ENCODE measurements at regions not wholly inside any gene's neighbourhood (a gene's known extent, or its start where the extent isn't known, plus 50 kb on each side); places are given as distances from the start of the nearest gene placed in this dataset.

DNA sequence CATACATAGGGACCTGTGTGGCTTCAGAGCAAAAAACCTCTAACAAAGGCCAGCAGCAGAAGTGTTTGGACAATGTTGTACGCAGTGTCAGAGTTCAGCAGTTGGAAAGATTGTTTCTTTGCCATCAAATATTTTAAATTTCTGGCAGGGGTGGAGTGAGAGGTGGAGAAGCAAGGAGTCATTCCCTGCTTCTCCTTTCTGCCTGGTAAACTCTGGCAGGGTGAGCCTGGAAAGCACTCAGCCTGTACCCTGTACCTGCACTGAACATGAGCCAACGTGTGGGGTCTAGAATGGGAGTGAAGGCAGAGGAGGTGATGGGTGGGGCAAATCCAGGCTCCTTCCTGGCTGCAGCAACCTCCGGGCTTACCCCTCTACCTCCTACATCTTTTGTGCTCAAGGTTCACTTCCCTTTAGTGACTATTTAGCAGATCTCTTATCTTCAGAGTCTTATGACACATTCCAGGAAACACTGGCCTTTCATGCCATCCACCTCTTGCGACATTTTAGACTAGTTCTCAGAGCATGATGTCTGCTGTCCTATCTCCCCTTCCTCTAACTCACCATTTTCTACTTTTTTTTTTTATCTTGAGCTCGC, 445.0 kb upstream of the PIK3R1 start:
- no peak overlapping the region for H3K27ac ChIP-seq (ENCODE audit: low read depth, low read length)
- intact Hi-C loops (cut with micrococcal nuclease) = no loop called here
- RAD21 ChIA-PET (ENCODE audit: low non-redundant PET in 1 of 2, low total read pairs in 2 of 2, uncharacterized antibody in 2 of 2, unreplicated experiment in 2 of 2) = no interaction called here
- no peak overlapping the region for H3K4me3 ChIP-seq (replicated peaks in 1 of 2; ENCODE audit: low read depth in 1 of 2, low read length in 2 of 2)
- no peak overlapping the region for H2AFZ ChIP-seq (ENCODE audit: low read depth, low read length, poor library complexity, severe bottlenecking)
- no TSS peak for BruUV-seq (replicated peaks)
- no peak overlapping the region for H3K4me2 ChIP-seq (ENCODE audit: low read length)
- 0 out of 2 replicates have a peak, but pooled peaks cover 4% of the 10 kb centered on the region for H3K27me3 ChIP-seq (ENCODE audit: insufficient read depth, low read length)
- no peak for ATAC-seq
- DNase-seq (ENCODE audit: low read depth, low spot score) = no peak
- no peaks in the 10 kb centered on the region for H3K36me3 ChIP-seq (ENCODE audit: control insufficient read depth in 1 of 2, insufficient read depth in 2 of 2, low read length in 2 of 2)
- no peaks in the 10 kb centered on the region for H4K20me1 ChIP-seq (ENCODE audit: insufficient read depth)
- no peak overlapping the region for H3K9ac ChIP-seq (ENCODE audit: low read length)
- POLR2A ChIA-PET = interaction anchor here (1.0 to 1.7 kb wide), 2 partner anchors 444 to 446 kb away, joined by 3 to 5 read pairs; no protein-coding TSS in a partner anchor
- H3K4me1 ChIP-seq (ENCODE audit: control insufficient read depth in 1 of 2, insufficient read depth in 2 of 2, low read length in 2 of 2) = peaks cover 8 to 15% of the 10 kb centered on the region in 2 experiments; a peak in 3 of 4 replicates
- CTCF ChIA-PET = no interaction called here
- H3K79me2 ChIP-seq (ENCODE audit: insufficient read depth, low read length) = no peaks in the 10 kb centered on the region
- no peaks in the 10 kb centered on the region for H3K9me3 ChIP-seq (ENCODE audit: control insufficient read depth in 1 of 2, insufficient read depth in 1 of 2, low read depth in 1 of 2, low read length in 2 of 2)
- H3K9me2 ChIP-seq (ENCODE audit: insufficient read depth) = no peaks in the 10 kb centered on the region
- TF ChIP-seq, protein P1, sequence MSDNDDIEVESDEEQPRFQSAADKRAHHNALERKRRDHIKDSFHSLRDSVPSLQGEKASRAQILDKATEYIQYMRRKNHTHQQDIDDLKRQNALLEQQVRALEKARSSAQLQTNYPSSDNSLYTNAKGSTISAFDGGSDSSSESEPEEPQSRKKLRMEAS (IDR thresholded peaks at IDR 0.05) = no peak
- peak; percentile 40 for TF ChIP-seq TCF7L2 (IDR thresholded peaks at IDR 0.05; ENCODE audit: borderline replicate concordance, extremely low read depth, insufficient read depth, insufficient read length)

DNA sequence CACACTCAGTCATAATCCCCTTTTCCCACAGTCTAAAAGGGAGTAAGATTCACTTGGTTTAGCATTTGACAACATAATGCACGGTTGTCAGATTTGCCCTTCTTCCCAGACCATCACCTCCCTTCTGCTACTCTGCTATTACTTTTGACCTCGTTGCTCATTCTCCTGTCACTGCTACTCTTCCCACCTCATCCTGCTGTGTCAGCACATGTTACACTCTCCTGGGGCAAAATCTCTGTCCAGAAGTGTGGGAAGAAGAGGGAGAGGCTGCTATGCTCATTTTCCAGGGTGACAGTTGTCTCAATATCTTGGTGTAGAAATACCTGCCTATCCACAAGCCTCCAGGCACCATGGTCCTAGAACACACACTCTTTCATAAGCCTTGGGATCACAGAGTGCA, 449.9 kb upstream of the PIK3R1 start:
- no peak overlapping the region for H3K9ac ChIP-seq (ENCODE audit: low read length)
- intact Hi-C loops (cut with micrococcal nuclease) = no loop called here
- peaks cover 0 to 4% of the 10 kb centered on the region in 2 experiments; a peak in 1 of 4 replicates for H3K4me1 ChIP-seq (ENCODE audit: control insufficient read depth in 1 of 2, insufficient read depth in 2 of 2, low read length in 2 of 2)
- H3K27ac ChIP-seq (ENCODE audit: low read depth, low read length) = no peak overlapping the region
- RAD21 ChIA-PET (ENCODE audit: low non-redundant PET in 1 of 2, low total read pairs in 2 of 2, uncharacterized antibody in 2 of 2, unreplicated experiment in 2 of 2) = no interaction called here
- H2AFZ ChIP-seq (ENCODE audit: low read depth, low read length, poor library complexity, severe bottlenecking) = no peak overlapping the region
- POLR2A ChIA-PET = no interaction called here
- no peak overlapping the region for H3K4me2 ChIP-seq (ENCODE audit: low read length)
- H3K27me3 ChIP-seq (ENCODE audit: insufficient read depth, low read length) = no peaks in the 10 kb centered on the region
- H3K4me3 ChIP-seq (replicated peaks in 1 of 2; ENCODE audit: low read depth in 1 of 2, low read length in 2 of 2) = no peak overlapping the region
- H3K79me2 ChIP-seq (ENCODE audit: insufficient read depth, low read length) = no peaks in the 10 kb centered on the region
- DNase-seq (ENCODE audit: low read depth, low spot score) (no peak), ATAC-seq (no peak)
- H4K20me1 ChIP-seq (ENCODE audit: insufficient read depth) = no peaks in the 10 kb centered on the region
- H3K36me3 ChIP-seq (ENCODE audit: control insufficient read depth in 1 of 2, insufficient read depth in 2 of 2, low read length in 2 of 2) = no peaks in the 10 kb centered on the region
- BruUV-seq (replicated peaks) = no TSS peak
- no peaks in the 10 kb centered on the region for H3K9me3 ChIP-seq (ENCODE audit: control insufficient read depth in 1 of 2, insufficient read depth in 1 of 2, low read depth in 1 of 2, low read length in 2 of 2)
- H3K9me2 ChIP-seq (ENCODE audit: insufficient read depth) = no peaks in the 10 kb centered on the region
- CTCF ChIA-PET = no interaction called here
- TF ChIP-seq FOSL1 (IDR thresholded peaks at IDR 0.05; ENCODE audit: low read depth) (no peak), EGR1 (IDR thresholded peaks at IDR 0.05; ENCODE audit: low read depth) (no peak), ZNF274 (IDR thresholded peaks at IDR 0.05; ENCODE audit: low read depth, low read length) (no peak), EZH2 (IDR thresholded peaks at IDR 0.05) (no peak), JUND (IDR thresholded peaks at IDR 0.05) (no peak), SP1 (IDR thresholded peaks at IDR 0.05; ENCODE audit: low read depth) (no peak), POLR2A (IDR thresholded peaks at IDR 0.05; ENCODE audit: borderline replicate concordance, extremely low read depth, insufficient read depth, insufficient read length) (no peak), EZH2phosphoT487 (IDR thresholded peaks at IDR 0.05; ENCODE audit: borderline replicate concordance) (no peak), ZFX (IDR thresholded peaks at IDR 0.05) (no peak), CTCF (IDR thresholded peaks at IDR 0.05 in 2 of 3, conservative IDR thresholded peaks at IDR 0.05 in 1 of 3; ENCODE audit: borderline replicate concordance in 1 of 3, insufficient read depth in 1 of 3, low read depth in 2 of 3, low read length in 2 of 3) (no peak), YY1 (IDR thresholded peaks at IDR 0.05; ENCODE audit: extremely low read depth, insufficient replicate concordance, low read depth, low read length) (no peak), RAD21 (IDR thresholded peaks at IDR 0.05; ENCODE audit: low read depth) (no peak)
- TF ChIP-seq, protein P2, sequence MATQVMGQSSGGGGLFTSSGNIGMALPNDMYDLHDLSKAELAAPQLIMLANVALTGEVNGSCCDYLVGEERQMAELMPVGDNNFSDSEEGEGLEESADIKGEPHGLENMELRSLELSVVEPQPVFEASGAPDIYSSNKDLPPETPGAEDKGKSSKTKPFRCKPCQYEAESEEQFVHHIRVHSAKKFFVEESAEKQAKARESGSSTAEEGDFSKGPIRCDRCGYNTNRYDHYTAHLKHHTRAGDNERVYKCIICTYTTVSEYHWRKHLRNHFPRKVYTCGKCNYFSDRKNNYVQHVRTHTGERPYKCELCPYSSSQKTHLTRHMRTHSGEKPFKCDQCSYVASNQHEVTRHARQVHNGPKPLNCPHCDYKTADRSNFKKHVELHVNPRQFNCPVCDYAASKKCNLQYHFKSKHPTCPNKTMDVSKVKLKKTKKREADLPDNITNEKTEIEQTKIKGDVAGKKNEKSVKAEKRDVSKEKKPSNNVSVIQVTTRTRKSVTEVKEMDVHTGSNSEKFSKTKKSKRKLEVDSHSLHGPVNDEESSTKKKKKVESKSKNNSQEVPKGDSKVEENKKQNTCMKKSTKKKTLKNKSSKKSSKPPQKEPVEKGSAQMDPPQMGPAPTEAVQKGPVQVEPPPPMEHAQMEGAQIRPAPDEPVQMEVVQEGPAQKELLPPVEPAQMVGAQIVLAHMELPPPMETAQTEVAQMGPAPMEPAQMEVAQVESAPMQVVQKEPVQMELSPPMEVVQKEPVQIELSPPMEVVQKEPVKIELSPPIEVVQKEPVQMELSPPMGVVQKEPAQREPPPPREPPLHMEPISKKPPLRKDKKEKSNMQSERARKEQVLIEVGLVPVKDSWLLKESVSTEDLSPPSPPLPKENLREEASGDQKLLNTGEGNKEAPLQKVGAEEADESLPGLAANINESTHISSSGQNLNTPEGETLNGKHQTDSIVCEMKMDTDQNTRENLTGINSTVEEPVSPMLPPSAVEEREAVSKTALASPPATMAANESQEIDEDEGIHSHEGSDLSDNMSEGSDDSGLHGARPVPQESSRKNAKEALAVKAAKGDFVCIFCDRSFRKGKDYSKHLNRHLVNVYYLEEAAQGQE (IDR thresholded peaks at IDR 0.05; ENCODE audit: low read depth) = no peak
- TF ChIP-seq, protein P3, sequence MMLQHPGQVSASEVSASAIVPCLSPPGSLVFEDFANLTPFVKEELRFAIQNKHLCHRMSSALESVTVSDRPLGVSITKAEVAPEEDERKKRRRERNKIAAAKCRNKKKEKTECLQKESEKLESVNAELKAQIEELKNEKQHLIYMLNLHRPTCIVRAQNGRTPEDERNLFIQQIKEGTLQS (IDR thresholded peaks at IDR 0.05) = no peak
